Uterus (tissue), 2 donors: ENCODE measurements at regions not wholly inside any gene's neighbourhood (a gene's known extent, or its start where the extent isn't known, plus 50 kb on each side); places are given as distances from the start of the nearest gene placed in this dataset.

Experiments
- CTCF ChIP-seq, 4 experiments: fragments of 200-600 bp in 2 of 4; fragments of 450-650 bp in 2 of 4; sonication (generic) in 2 of 4; IDR thresholded peaks; one replicate each; pipeline ENCODE4 v1.5.1; 2016 to 2019; ENCODE audit warnings: antibody characterized with exemption in 4 of 4, mild to moderate bottlenecking in 2 of 4, moderate library complexity in 1 of 4
- POLR2A ChIP-seq, 2 donors: fragments of 450-650 bp; IDR thresholded peaks; one replicate each; pipeline ENCODE4 v1.6.1; 2016; ENCODE audit warnings: antibody characterized with exemption in 2 of 2, mild to moderate bottlenecking in 1 of 2, moderate library complexity in 1 of 2

- no peak for TF ChIP-seq CTCF (IDR thresholded peaks at IDR 0.05)
- TF ChIP-seq POLR2A (IDR thresholded peaks at IDR 0.05) = no peak
Observed at GRCh38 chr1:5029136-5029535, 374.7 kb downstream of the AJAP1 start.
